ENCODE measurements at regions not wholly inside any gene's neighbourhood (a gene's known extent, or its start where the extent isn't known, plus 50 kb on each side); places are given as distances from the start of the nearest gene placed in this dataset.

DNA sequence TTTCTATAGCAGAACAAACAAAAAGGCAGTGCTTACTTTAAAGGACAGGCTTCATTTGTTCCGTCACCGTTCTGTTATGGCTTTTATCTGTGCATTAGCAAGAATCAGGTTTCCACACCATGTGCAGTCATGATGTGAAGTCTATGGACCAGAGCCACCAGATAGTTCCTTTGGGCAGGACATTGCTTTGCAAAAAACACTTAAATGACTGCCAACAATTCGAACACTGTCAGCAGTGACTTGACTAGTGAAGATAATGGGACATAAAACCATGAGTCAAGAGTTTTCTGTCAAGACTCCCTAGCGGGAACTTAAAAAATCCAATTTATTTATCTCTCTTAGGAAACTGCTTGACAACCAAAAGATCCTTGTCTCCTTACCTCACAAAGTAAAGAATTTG, 80.3 kb downstream of the NKX2-1 start:
- Histone ChIP-seq H3K4me1 (ENCODE audit: control insufficient read depth, insufficient read depth, low read length) (no peaks in the 10 kb centered on the region), H3K9me3 (ENCODE audit: control insufficient read depth, low read depth, low read length) (no peaks in the 10 kb centered on the region), H3K27me3 (ENCODE audit: control insufficient read depth, insufficient read depth, low read length) (peaks cover 8% of the 10 kb centered on the region), H3K4me3 (ENCODE audit: low read length) (no peak overlapping the region), H3K36me3 (ENCODE audit: control insufficient read depth, insufficient read depth, low read length) (no peaks in the 10 kb centered on the region), H3K27ac (ENCODE audit: low read length) (no peak overlapping the region)
- no peak for DNase-seq
- WGBS (ENCODE audit: insufficient coverage, low lambda C conversion rate): 23% methylated on average over 4 of the region's 4 CpGs

DNA sequence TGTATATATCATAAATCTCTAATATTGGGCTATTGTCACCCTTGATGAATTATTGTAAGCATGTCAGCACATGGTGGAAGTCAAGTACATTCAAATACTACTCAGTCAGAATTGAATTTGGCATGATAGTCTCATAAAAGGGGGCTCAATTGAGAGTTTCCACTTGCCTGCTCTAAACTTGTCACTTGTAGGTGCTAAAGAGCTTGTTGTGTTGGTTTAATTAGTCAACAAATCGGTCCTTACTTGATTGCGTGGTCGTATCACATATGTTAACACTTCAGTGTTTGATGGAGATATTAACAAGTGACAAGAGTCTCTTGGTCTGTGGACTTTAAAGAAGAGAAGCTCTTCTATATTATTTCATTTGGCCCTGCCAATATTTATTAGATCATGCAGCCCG, 81.1 kb downstream of the NKX2-1 start:
- Histone ChIP-seq H3K4me1 (ENCODE audit: control insufficient read depth, insufficient read depth, low read length) (no peaks in the 10 kb centered on the region), H3K4me3 (ENCODE audit: low read length) (no peak overlapping the region), H3K27ac (ENCODE audit: low read length) (no peak overlapping the region), H3K36me3 (ENCODE audit: control insufficient read depth, insufficient read depth, low read length) (no peaks in the 10 kb centered on the region), H3K9me3 (ENCODE audit: control insufficient read depth, low read depth, low read length) (no peaks in the 10 kb centered on the region), H3K27me3 (ENCODE audit: control insufficient read depth, insufficient read depth, low read length) (peaks cover 8% of the 10 kb centered on the region)
- no peak for DNase-seq
- WGBS (ENCODE audit: insufficient coverage, low lambda C conversion rate): 80% methylated on average over 3 of the region's 4 CpGs

GRCh38 chr14:36430662-36431084, 89.4 kb downstream of the NKX2-1 start:
- Histone ChIP-seq H3K4me3 (ENCODE audit: low read length) (no peak overlapping the region), H3K27me3 (ENCODE audit: control insufficient read depth, insufficient read depth, low read length) (no peaks in the 10 kb centered on the region), H3K27ac (ENCODE audit: low read length) (no peak overlapping the region), H3K4me1 (ENCODE audit: control insufficient read depth, insufficient read depth, low read length) (no peaks in the 10 kb centered on the region), H3K9me3 (ENCODE audit: control insufficient read depth, low read depth, low read length) (no peaks in the 10 kb centered on the region), H3K36me3 (ENCODE audit: control insufficient read depth, insufficient read depth, low read length) (no peaks in the 10 kb centered on the region)
- 90% methylated on average over 2 of the region's 5 CpGs for WGBS (ENCODE audit: insufficient coverage, low lambda C conversion rate)
- DNase-seq: no peak

DNA sequence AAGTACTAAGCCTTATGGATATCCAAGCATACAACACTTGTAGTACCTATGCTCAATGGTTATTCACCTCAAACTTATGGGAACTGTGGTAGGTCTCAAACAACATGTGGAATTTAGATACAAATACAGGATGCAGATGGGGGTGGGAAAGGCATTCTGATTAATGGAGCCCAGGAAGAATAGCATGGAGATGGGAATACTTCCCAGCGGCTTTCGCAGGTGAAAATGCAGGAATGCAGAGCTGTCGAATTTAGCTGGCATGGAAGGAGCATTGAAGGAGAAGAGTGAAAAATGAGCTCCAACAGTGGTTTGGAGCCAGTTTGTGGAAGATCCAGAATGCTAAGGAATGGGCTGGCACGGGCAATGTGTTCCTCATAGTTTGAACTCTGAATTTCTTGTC, 89.9 kb downstream of the NKX2-1 start:
- no peak overlapping the region for H3K27ac ChIP-seq (ENCODE audit: low read length)
- no peaks in the 10 kb centered on the region for H3K27me3 ChIP-seq (ENCODE audit: control insufficient read depth, insufficient read depth, low read length)
- 64% methylated on average over 3 of the region's 4 CpGs for WGBS (ENCODE audit: insufficient coverage, low lambda C conversion rate)

GRCh38 chr14:36429692-36430091, 90.3 kb downstream of the NKX2-1 start:
- H3K4me3 ChIP-seq (ENCODE audit: low read length): no peak overlapping the region
- WGBS (ENCODE audit: insufficient coverage, low lambda C conversion rate): no CpG with 5 or more reads among the region's 2 CpGs
- DNase-seq: no peak

More for the DNA sequence above, 89.9 kb downstream of the NKX2-1 start:
- Histone ChIP-seq H3K4me1 (ENCODE audit: control insufficient read depth, insufficient read depth, low read length) (no peaks in the 10 kb centered on the region), H3K9me3 (ENCODE audit: control insufficient read depth, low read depth, low read length) (no peaks in the 10 kb centered on the region), H3K36me3 (ENCODE audit: control insufficient read depth, insufficient read depth, low read length) (no peaks in the 10 kb centered on the region), H3K4me3 (ENCODE audit: low read length) (no peak overlapping the region)
- no peak for DNase-seq

DNA sequence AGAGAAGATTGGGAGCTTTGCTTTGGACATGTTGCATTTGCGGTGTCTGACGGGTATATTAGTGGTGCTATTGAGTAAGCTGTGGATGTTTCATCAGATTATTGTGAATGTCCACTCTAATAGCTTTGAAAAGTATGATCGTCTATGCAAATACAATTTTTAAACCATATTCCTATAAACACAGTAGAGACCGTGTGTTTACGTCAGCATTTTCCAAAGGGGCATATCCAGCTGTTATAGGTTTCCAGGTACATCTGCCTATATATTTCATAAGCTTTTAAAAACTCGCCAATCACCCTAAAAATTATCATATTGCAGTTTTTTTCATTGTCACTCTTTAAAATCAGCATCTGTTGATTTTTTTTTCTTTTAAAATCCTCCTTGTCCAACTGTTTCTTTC, 91.7 kb downstream of the NKX2-1 start:
- DNase-seq: no peak
- Histone ChIP-seq H3K36me3 (ENCODE audit: control insufficient read depth, insufficient read depth, low read length) (no peaks in the 10 kb centered on the region), H3K4me1 (ENCODE audit: control insufficient read depth, insufficient read depth, low read length) (no peaks in the 10 kb centered on the region), H3K9me3 (ENCODE audit: control insufficient read depth, low read depth, low read length) (no peaks in the 10 kb centered on the region), H3K27me3 (ENCODE audit: control insufficient read depth, insufficient read depth, low read length) (no peaks in the 10 kb centered on the region), H3K4me3 (ENCODE audit: low read length) (no peak overlapping the region), H3K27ac (ENCODE audit: low read length) (no peak overlapping the region)
- WGBS (ENCODE audit: insufficient coverage, low lambda C conversion rate): 91% methylated on average over 4 of the region's 6 CpGs

More at GRCh38 chr14:36429692-36430091, 90.3 kb downstream of the NKX2-1 start:
- Histone ChIP-seq H3K27ac (ENCODE audit: low read length) (no peak overlapping the region), H3K9me3 (ENCODE audit: control insufficient read depth, low read depth, low read length) (no peaks in the 10 kb centered on the region), H3K36me3 (ENCODE audit: control insufficient read depth, insufficient read depth, low read length) (no peaks in the 10 kb centered on the region), H3K4me1 (ENCODE audit: control insufficient read depth, insufficient read depth, low read length) (no peaks in the 10 kb centered on the region), H3K27me3 (ENCODE audit: control insufficient read depth, insufficient read depth, low read length) (no peaks in the 10 kb centered on the region)

- no CpG with 5 or more reads among the region's 1 CpG for WGBS (ENCODE audit: insufficient coverage, low lambda C conversion rate)
- Histone ChIP-seq H3K4me1 (ENCODE audit: control insufficient read depth, insufficient read depth, low read length) (no peaks in the 10 kb centered on the region), H3K27ac (ENCODE audit: low read length) (no peak overlapping the region), H3K36me3 (ENCODE audit: control insufficient read depth, insufficient read depth, low read length) (no peaks in the 10 kb centered on the region), H3K4me3 (ENCODE audit: low read length) (no peak overlapping the region), H3K9me3 (ENCODE audit: control insufficient read depth, low read depth, low read length) (no peaks in the 10 kb centered on the region), H3K27me3 (ENCODE audit: control insufficient read depth, insufficient read depth, low read length) (no peaks in the 10 kb centered on the region)
- DNase-seq: no peak
These were observed 93.2 kb downstream of the NKX2-1 start for GRCh38 chr14:36426836-36427235.

DNA sequence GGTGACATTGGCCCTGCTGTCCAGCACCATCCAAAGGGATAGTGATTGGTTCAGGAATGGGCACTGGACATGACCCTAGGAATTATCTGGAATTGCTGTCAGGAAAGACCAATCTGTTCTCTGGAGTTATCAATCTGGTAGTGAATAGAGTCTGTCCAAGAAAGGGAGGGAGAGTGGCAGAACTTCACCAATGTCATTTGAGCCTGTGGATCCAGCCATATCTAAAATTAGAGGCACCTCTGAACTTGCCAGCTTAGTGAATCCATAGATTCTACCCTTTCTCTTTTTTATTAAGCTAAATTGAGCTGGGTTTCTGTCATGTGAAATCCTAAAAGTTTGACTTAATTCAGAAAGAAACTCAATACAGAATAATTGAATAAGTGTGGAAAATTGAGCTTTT, 93.9 kb downstream of the NKX2-1 start:
- no peak overlapping the region for H3K27ac ChIP-seq (ENCODE audit: low read length)

DNA sequence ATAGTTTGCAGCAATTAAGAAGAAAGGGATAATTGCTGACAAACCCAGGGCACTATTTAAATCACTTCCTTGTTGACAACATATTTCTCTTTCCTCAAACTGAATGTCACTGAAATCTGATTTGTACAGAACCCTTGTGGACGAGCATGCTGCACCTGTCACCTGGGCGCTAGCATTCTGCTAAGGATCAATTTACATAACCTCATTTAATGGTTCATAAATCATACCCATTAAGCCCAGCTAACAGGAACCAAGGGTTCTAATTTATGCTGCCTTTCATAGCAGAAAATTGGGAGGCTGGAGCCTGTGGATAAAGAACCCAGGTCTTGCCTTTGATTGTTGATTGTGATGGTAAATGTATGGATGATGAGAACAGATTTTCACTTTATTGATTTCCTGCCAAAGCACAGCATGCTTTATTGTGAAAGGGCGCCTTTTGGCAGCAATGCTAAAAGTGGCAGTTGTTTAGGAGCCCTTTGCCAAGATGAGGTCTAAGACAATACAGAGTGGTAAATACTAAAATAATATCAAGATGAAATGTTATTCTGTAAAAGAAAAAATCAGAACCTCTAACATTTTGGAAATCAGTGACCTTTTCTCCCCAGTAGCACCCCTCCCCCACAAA, 95.4 kb downstream of the NKX2-1 start:
- H3K4me3 ChIP-seq (ENCODE audit: low read length): no peak overlapping the region
- DNase-seq: no peak
- whole genome bisulfite sequencing (ENCODE audit: insufficient coverage, low lambda C conversion rate): no CpG with 5 or more reads among the region's 3 CpGs
- no peaks in the 10 kb centered on the region for H3K4me1 ChIP-seq (ENCODE audit: control insufficient read depth, insufficient read depth, low read length)
- H3K9me3 ChIP-seq (ENCODE audit: control insufficient read depth, low read depth, low read length): no peaks in the 10 kb centered on the region
- no peaks in the 10 kb centered on the region for H3K36me3 ChIP-seq (ENCODE audit: control insufficient read depth, insufficient read depth, low read length)
- no peaks in the 10 kb centered on the region for H3K27me3 ChIP-seq (ENCODE audit: control insufficient read depth, insufficient read depth, low read length)
- H3K27ac ChIP-seq (ENCODE audit: low read length): no peak overlapping the region

More for the DNA sequence above, 93.9 kb downstream of the NKX2-1 start:
- Histone ChIP-seq H3K4me3 (ENCODE audit: low read length) (no peak overlapping the region), H3K36me3 (ENCODE audit: control insufficient read depth, insufficient read depth, low read length) (no peaks in the 10 kb centered on the region), H3K27me3 (ENCODE audit: control insufficient read depth, insufficient read depth, low read length) (no peaks in the 10 kb centered on the region), H3K4me1 (ENCODE audit: control insufficient read depth, insufficient read depth, low read length) (no peaks in the 10 kb centered on the region), H3K9me3 (ENCODE audit: control insufficient read depth, low read depth, low read length) (no peaks in the 10 kb centered on the region)
- DNase-seq: no peak

- Histone ChIP-seq H3K27ac (ENCODE audit: low read length) (no peak overlapping the region), H3K9me3 (ENCODE audit: control insufficient read depth, low read depth, low read length) (no peaks in the 10 kb centered on the region), H3K36me3 (ENCODE audit: control insufficient read depth, insufficient read depth, low read length) (no peaks in the 10 kb centered on the region), H3K27me3 (ENCODE audit: control insufficient read depth, insufficient read depth, low read length) (no peaks in the 10 kb centered on the region), H3K4me1 (ENCODE audit: control insufficient read depth, insufficient read depth, low read length) (no peaks in the 10 kb centered on the region), H3K4me3 (ENCODE audit: low read length) (no peak overlapping the region)
- no peak for DNase-seq
- no CpG with 5 or more reads among the region's 5 CpGs for WGBS (ENCODE audit: insufficient coverage, low lambda C conversion rate)
These were observed 96.6 kb downstream of the NKX2-1 start for GRCh38 chr14:36423430-36423829.

- no peak overlapping the region for H3K27ac ChIP-seq (ENCODE audit: low read length)
- H3K27me3 ChIP-seq (ENCODE audit: control insufficient read depth, insufficient read depth, low read length): no peaks in the 10 kb centered on the region
- H3K4me1 ChIP-seq (ENCODE audit: control insufficient read depth, insufficient read depth, low read length): no peaks in the 10 kb centered on the region
- WGBS (ENCODE audit: insufficient coverage, low lambda C conversion rate): no CpG with 5 or more reads among the region's 4 CpGs
- no peaks in the 10 kb centered on the region for H3K9me3 ChIP-seq (ENCODE audit: control insufficient read depth, low read depth, low read length)
- no peaks in the 10 kb centered on the region for H3K36me3 ChIP-seq (ENCODE audit: control insufficient read depth, insufficient read depth, low read length)
- no peak for DNase-seq
- H3K4me3 ChIP-seq (ENCODE audit: low read length): no peak overlapping the region
These were observed 99.8 kb upstream of the MBIP start for GRCh38 chr14:36420149-36420687.
